ENCODE measurements at regions not wholly inside any gene's neighbourhood (a gene's known extent, or its start where the extent isn't known, plus 50 kb on each side); places are given as distances from the start of the nearest gene placed in this dataset.

DNA sequence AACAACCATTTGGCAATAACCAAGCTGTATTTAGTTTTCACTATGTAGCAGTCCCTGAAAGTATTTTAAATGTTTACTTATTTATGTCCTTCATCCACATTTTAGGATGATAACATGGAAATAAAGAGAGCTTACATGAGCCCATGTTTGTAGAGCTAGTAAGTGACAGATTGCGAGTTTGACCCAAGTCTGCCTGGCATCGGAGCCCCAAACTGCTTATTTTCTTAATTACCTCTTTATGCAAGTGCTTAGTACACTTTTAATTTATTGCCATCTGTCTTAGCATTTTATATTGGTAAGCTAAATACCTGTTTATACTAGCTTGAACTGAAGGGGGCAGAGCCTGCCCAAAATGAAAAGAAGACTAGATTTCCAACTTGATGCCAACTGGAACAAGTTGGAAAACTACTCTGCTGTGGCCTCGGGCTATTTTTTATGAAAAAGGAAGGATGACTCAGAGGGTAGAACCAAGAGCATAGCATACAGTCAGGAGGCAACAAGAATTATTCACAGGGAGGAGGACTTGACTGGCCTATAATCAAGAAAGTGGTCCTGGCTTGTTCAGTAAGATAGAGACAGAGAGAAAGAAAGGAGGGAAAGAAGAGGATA lies 150.2 kb downstream of the NDFIP2 start:
- no peaks in the 10 kb centered on the region for H3K9me3 ChIP-seq (ENCODE audit: control insufficient read depth, insufficient read depth, low read length)
- TF ChIP-seq CTCF (IDR thresholded peaks at IDR 0.05; ENCODE audit: low read depth, low read length) = peak; percentile 23; the same call in 1 of the 2 replicates
- no peak overlapping the region for H3K27ac ChIP-seq (ENCODE audit: low read depth, low read length)
- ChIA-PET POLR2A (no interaction called here), CTCF (interaction anchor here (0.8 to 1.6 kb wide), 3 partner anchors 207 to 757 kb away, joined by 3 to 5 read pairs (median 3); no protein-coding TSS in a partner anchor)
- H3K27me3 ChIP-seq (ENCODE audit: control insufficient read depth, insufficient read depth, low read length) = no peaks in the 10 kb centered on the region
- DNase-seq (ENCODE audit: low read depth, low spot score) = no peak
- no peak overlapping the region for H3K4me3 ChIP-seq (ENCODE audit: low read depth, low read length)

GRCh38 chr13:79628463-79628862 lies 147.5 kb downstream of the NDFIP2 start:
- no peak for TF ChIP-seq CTCF (IDR thresholded peaks at IDR 0.05; ENCODE audit: low read depth, low read length)
- Histone ChIP-seq H3K4me3 (ENCODE audit: low read depth, low read length) (no peak overlapping the region), H3K27ac (ENCODE audit: low read depth, low read length) (no peak overlapping the region), H3K9me3 (ENCODE audit: control insufficient read depth, insufficient read depth, low read length) (no peaks in the 10 kb centered on the region), H3K27me3 (ENCODE audit: control insufficient read depth, insufficient read depth, low read length) (no peaks in the 10 kb centered on the region)
- POLR2A ChIA-PET = no interaction called here
- DNase-seq (ENCODE audit: low read depth, low spot score) = no peak
- CTCF ChIA-PET = no interaction called here

- CTCF ChIA-PET = no interaction called here
- H3K4me3 ChIP-seq (ENCODE audit: low read depth, low read length) = no peak overlapping the region
- no peaks in the 10 kb centered on the region for H3K9me3 ChIP-seq (ENCODE audit: control insufficient read depth, insufficient read depth, low read length)
- DNase-seq (ENCODE audit: low read depth, low spot score) = no peak
- POLR2A ChIA-PET = no interaction called here
- H3K27ac ChIP-seq (ENCODE audit: low read depth, low read length) = no peak overlapping the region
- no peaks in the 10 kb centered on the region for H3K27me3 ChIP-seq (ENCODE audit: control insufficient read depth, insufficient read depth, low read length)
- TF ChIP-seq CTCF (IDR thresholded peaks at IDR 0.05; ENCODE audit: low read depth, low read length) = no peak
Measured at GRCh38 chr13:79626924-79627323, 146.0 kb downstream of the NDFIP2 start.

- no peaks in the 10 kb centered on the region for H3K27me3 ChIP-seq (ENCODE audit: control insufficient read depth, insufficient read depth, low read length)
- H3K27ac ChIP-seq (ENCODE audit: low read depth, low read length) = no peak overlapping the region
- ChIA-PET POLR2A (no interaction called here), CTCF (no interaction called here)
- H3K9me3 ChIP-seq (ENCODE audit: control insufficient read depth, insufficient read depth, low read length) = no peaks in the 10 kb centered on the region
- DNase-seq (ENCODE audit: low read depth, low spot score) = no peak
- no peak overlapping the region for H3K4me3 ChIP-seq (ENCODE audit: low read depth, low read length)
- no peak for TF ChIP-seq CTCF (IDR thresholded peaks at IDR 0.05; ENCODE audit: low read depth, low read length)
Measured at GRCh38 chr13:79625517-79625916, 144.6 kb downstream of the NDFIP2 start.

- Histone ChIP-seq H3K27me3 (ENCODE audit: control insufficient read depth, insufficient read depth, low read length) (no peaks in the 10 kb centered on the region), H3K9me3 (ENCODE audit: control insufficient read depth, insufficient read depth, low read length) (no peaks in the 10 kb centered on the region), H3K27ac (ENCODE audit: low read depth, low read length) (no peak overlapping the region), H3K4me3 (ENCODE audit: low read depth, low read length) (no peak overlapping the region)
- ChIA-PET CTCF (no interaction called here), POLR2A (no interaction called here)
- DNase-seq (ENCODE audit: low read depth, low spot score) = no peak
- TF ChIP-seq CTCF (IDR thresholded peaks at IDR 0.05; ENCODE audit: low read depth, low read length) = no peak
Measured at GRCh38 chr13:79621902-79622301, 140.9 kb downstream of the NDFIP2 start.

Measured in AG04450 (cell line).